HepG2 (cell line): ENCODE measurements at regions not wholly inside any gene's neighbourhood (a gene's known extent, or its start where the extent isn't known, plus 50 kb on each side); places are given as distances from the start of the nearest gene placed in this dataset.

ENCODE experiments used
- ARNTL ChIP-seq: sonication (generic); formaldehyde crosslinking; IDR thresholded peaks from 2 replicates; pipeline ENCODE4 v1.4.0; 2020; ENCODE audit warnings: mild to moderate bottlenecking, missing genetic modification reagents
- GATAD2A ChIP-seq: IDR thresholded peaks from 2 replicates; pipeline ENCODE4 v1.6.1; 2016
- HMG20A ChIP-seq: IDR thresholded peaks from 2 replicates; pipeline ENCODE4 v1.6.1; 2016; ENCODE audit warnings: borderline replicate concordance
- HOXA9 ChIP-seq: sonication (generic); formaldehyde crosslinking; IDR thresholded peaks from 2 replicates; pipeline ENCODE4 v1.8.1; 2022; ENCODE audit warnings: missing genetic modification reagents, mild to moderate bottlenecking, moderate library complexity, borderline replicate concordance
- POLR2G ChIP-seq: fragments of 200-400 bp; formaldehyde crosslinking; IDR thresholded peaks from 2 replicates; pipeline ENCODE4 v1.6.1; 2018; ENCODE audit warnings: mild to moderate bottlenecking, low read depth, low read length, moderate library complexity
- ZFY ChIP-seq: sonication (generic); formaldehyde crosslinking; IDR thresholded peaks from 2 replicates; pipeline ENCODE4 v1.4.0; 2020; ENCODE audit warnings: missing genetic modification reagents
- TF ChIP-seq, protein P1 (sequence below): sonication (generic); formaldehyde crosslinking; IDR thresholded peaks from 2 replicates; pipeline ENCODE4 v1.4.0; 2020; ENCODE audit warnings: missing genetic modification reagents, borderline replicate concordance
- TF ChIP-seq, protein P2 (sequence below), 2 experiments: IDR thresholded peaks; 2 replicates each; pipeline ENCODE4 v1.6.1; 2011 to 2012; ENCODE audit warnings: low read length in 2 of 2, borderline replicate concordance in 1 of 2, low read depth in 1 of 2, mild to moderate bottlenecking in 1 of 2, moderate library complexity in 1 of 2

DNA sequence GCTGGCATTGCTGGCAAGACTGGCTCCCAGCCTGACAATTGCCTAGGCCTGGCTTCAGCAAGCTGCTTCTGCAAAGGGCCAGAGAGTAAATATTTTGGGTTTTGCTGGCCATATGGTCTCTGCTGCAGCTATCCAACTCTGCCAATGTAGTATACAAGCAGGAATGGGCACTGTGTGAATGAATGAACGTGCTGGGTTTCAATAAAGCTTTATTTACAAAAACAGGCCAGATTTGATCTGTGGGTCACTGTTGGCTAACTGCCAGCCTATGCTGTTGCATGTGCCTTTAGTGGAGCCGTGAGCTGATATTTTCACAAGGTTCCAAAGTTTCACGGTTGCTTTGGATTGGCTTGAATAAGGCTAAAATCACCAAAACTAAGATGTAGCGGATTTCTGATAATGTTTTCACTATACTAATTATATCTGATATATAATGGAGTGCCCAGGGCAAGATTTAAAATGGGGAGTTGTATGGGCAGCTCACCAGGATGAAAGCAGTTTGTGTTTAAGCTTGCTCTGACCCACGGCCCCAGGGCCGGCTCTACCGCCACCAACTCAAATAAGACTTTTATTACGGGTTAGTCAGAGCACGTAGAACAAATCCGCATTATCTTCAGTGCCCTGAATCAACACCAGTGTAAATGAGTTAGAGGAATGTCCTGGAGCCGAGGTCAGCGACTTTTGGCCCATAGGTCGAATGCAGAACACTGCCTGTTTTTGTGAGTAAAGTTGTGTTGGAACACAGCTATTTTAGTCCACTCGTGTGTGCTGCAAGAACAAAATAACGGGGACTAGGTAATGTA, 98.6 kb upstream of the DAP start (continued):
- TF ChIP-seq, protein P1, sequence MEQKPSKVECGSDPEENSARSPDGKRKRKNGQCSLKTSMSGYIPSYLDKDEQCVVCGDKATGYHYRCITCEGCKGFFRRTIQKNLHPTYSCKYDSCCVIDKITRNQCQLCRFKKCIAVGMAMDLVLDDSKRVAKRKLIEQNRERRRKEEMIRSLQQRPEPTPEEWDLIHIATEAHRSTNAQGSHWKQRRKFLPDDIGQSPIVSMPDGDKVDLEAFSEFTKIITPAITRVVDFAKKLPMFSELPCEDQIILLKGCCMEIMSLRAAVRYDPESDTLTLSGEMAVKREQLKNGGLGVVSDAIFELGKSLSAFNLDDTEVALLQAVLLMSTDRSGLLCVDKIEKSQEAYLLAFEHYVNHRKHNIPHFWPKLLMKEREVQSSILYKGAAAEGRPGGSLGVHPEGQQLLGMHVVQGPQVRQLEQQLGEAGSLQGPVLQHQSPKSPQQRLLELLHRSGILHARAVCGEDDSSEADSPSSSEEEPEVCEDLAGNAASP (CRISPR knock-in tag): peak; percentile 84; the same call in 1 of the 2 replicates
- TF ChIP-seq HMG20A (CRISPR knock-in tag) (0 out of 2 replicates have a peak, but pooled peaks have one; percentile 55), HOXA9 (CRISPR knock-in tag) (no peak), ZFY (0 out of 2 replicates have a peak, but pooled peaks have one; percentile 21), POLR2G (peak; percentile 54), ARNTL (CRISPR knock-in tag) (peak; percentile 26; the same call in 1 of the 2 replicates), GATAD2A (CRISPR knock-in tag) (0 out of 2 replicates have a peak, but pooled peaks have one; percentile 8)
- TF ChIP-seq, protein P2, sequence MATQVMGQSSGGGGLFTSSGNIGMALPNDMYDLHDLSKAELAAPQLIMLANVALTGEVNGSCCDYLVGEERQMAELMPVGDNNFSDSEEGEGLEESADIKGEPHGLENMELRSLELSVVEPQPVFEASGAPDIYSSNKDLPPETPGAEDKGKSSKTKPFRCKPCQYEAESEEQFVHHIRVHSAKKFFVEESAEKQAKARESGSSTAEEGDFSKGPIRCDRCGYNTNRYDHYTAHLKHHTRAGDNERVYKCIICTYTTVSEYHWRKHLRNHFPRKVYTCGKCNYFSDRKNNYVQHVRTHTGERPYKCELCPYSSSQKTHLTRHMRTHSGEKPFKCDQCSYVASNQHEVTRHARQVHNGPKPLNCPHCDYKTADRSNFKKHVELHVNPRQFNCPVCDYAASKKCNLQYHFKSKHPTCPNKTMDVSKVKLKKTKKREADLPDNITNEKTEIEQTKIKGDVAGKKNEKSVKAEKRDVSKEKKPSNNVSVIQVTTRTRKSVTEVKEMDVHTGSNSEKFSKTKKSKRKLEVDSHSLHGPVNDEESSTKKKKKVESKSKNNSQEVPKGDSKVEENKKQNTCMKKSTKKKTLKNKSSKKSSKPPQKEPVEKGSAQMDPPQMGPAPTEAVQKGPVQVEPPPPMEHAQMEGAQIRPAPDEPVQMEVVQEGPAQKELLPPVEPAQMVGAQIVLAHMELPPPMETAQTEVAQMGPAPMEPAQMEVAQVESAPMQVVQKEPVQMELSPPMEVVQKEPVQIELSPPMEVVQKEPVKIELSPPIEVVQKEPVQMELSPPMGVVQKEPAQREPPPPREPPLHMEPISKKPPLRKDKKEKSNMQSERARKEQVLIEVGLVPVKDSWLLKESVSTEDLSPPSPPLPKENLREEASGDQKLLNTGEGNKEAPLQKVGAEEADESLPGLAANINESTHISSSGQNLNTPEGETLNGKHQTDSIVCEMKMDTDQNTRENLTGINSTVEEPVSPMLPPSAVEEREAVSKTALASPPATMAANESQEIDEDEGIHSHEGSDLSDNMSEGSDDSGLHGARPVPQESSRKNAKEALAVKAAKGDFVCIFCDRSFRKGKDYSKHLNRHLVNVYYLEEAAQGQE (IDR thresholded peaks at IDR 0.05; ENCODE audit: borderline replicate concordance in 1 of 2, low read depth in 1 of 2, low read length in 2 of 2): no peak
